OCI-LY7 (cell line): ENCODE measurements at regions not wholly inside any gene's neighbourhood (a gene's known extent, or its start where the extent isn't known, plus 50 kb on each side); places are given as distances from the start of the nearest gene placed in this dataset.

Experiments used
- BruUV-seq: library from RNA; stranded (reverse); fragments of 400-500 nt; replicated peaks from 2 replicates; lab custom pipeline; 2021; lab: Mats Ljungman, UMichigan
- CTCF ChIA-PET: fragments of 300-600 bp; sonication (Branson Sonifier 250); formaldehyde crosslinking; loops from one replicate; lab custom pipeline; 2022; ENCODE audit warnings: antibody characterized with exemption; ENCODE audit not compliant: unreplicated experiment; lab: Charles Lee
- POLR2A ChIA-PET: fragments of 300-600 bp; sonication (Branson Sonifier 250); formaldehyde crosslinking; loops from one replicate; lab custom pipeline; 2022; ENCODE audit warnings: antibody characterized with exemption; lab: Charles Lee
- DNase-seq: peaks from one replicate; pipeline ENCODE4 v3.0.0-alpha.2; 2015; ENCODE audit warnings: low spot score
- H2AFZ ChIP-seq: fragments of 200-600 bp; sonication (generic), shearing (Covaris generic); 2 replicates; pipeline ENCODE4 v1.6.1; 2014; ENCODE audit warnings: mild to moderate bottlenecking, antibody characterized with exemption, low read length, moderate library complexity
- H3K27ac ChIP-seq: fragments of 200-600 bp; sonication (generic); 2 replicates; pipeline ENCODE4 v1.5.1; 2014; ENCODE audit warnings: mixed run types, low read depth, mild to moderate bottlenecking, moderate library complexity, low read length, inconsistent platforms; ENCODE audit not compliant: poor library complexity, severe bottlenecking
- H3K36me3 ChIP-seq: fragments of 200-600 bp; sonication (generic); 2 replicates; pipeline ENCODE4 v1.6.1; 2014; ENCODE audit warnings: mild to moderate bottlenecking, antibody characterized with exemption, low read length, moderate library complexity, mixed read lengths; ENCODE audit not compliant: insufficient read depth
- H3K4me1 ChIP-seq: fragments of 200-600 bp; sonication (generic); 2 replicates; pipeline ENCODE4 v1.5.1; 2014; ENCODE audit warnings: mild to moderate bottlenecking, low read length; ENCODE audit not compliant: insufficient read depth, poor library complexity, severe bottlenecking
- H3K4me2 ChIP-seq: fragments of 200-600 bp; sonication (generic); 2 replicates; pipeline ENCODE4 v1.6.1; 2014; ENCODE audit warnings: mild to moderate bottlenecking, low read length
- H3K4me3 ChIP-seq: fragments of 200-600 bp; sonication (generic); 2 replicates; pipeline ENCODE4 v1.5.1; 2014; ENCODE audit warnings: mild to moderate bottlenecking, low read depth, low read length; ENCODE audit not compliant: poor library complexity, severe bottlenecking
- H3K79me2 ChIP-seq: fragments of 200-600 bp; sonication (generic); 2 replicates; pipeline ENCODE4 v1.6.1; 2016; ENCODE audit warnings: low read depth, mild to moderate bottlenecking, low read length, moderate library complexity, mixed read lengths; ENCODE audit not compliant: insufficient read depth
- H3K9me2 ChIP-seq: fragments of 200-600 bp; sonication (generic); 2 replicates; pipeline ENCODE4 v1.6.1; 2016; ENCODE audit warnings: mild to moderate bottlenecking, low read length, mixed read lengths; ENCODE audit not compliant: insufficient read depth
- H3K9me3 ChIP-seq: fragments of 200-600 bp; sonication (generic); 2 replicates; pipeline ENCODE4 v1.6.1; 2014; ENCODE audit warnings: mild to moderate bottlenecking, mixed run types, low read length, mixed read lengths
- H4K20me1 ChIP-seq: fragments of 200-600 bp; sonication (generic); 2 replicates; pipeline ENCODE4 v1.6.1; 2014; ENCODE audit warnings: mild to moderate bottlenecking, antibody characterized with exemption, low read length, moderate library complexity, mixed read lengths; ENCODE audit not compliant: insufficient read depth
- CTCF ChIP-seq: fragments of 200-600 bp; sonication (generic); conservative IDR thresholded peaks from 2 replicates; pipeline ENCODE4 v1.5.1; 2014; ENCODE audit warnings: mild to moderate bottlenecking, antibody characterized with exemption, low read length, moderate library complexity, mixed read lengths
- EZH2phosphoT487 ChIP-seq: fragments of 200-600 bp; sonication (generic); IDR thresholded peaks from 2 replicates; pipeline ENCODE4 v1.6.1; 2018; ENCODE audit warnings: low read depth, borderline replicate concordance, mild to moderate bottlenecking, mixed run types, antibody characterized with exemption, low read length, moderate library complexity, mixed read lengths
- intact Hi-C: fragments of 100-400 bp; cut with micrococcal nuclease; formaldehyde crosslinking; loops from one replicate; pipeline ENCODE4 v1.10.0; 2022; ENCODE audit not compliant: unreplicated experiment

- H3K4me1 ChIP-seq = no peaks in the 10 kb centered on the region
- TF ChIP-seq EZH2phosphoT487 (no peak), CTCF (no peak)
- H4K20me1 ChIP-seq = no peaks in the 10 kb centered on the region
- H3K79me2 ChIP-seq = no peaks in the 10 kb centered on the region
- no peak for DNase-seq
- ChIA-PET POLR2A (no interaction called here), CTCF (no interaction called here)
- H3K36me3 ChIP-seq = no peaks in the 10 kb centered on the region
- no TSS peak for BruUV-seq
- no peak overlapping the region for H3K4me3 ChIP-seq
- no peaks in the 10 kb centered on the region for H3K9me3 ChIP-seq
- intact Hi-C loops = no loop called here
- no peak overlapping the region for H3K4me2 ChIP-seq
- H3K27ac ChIP-seq = no peak overlapping the region
- H2AFZ ChIP-seq = no peak overlapping the region
- no peaks in the 10 kb centered on the region for H3K9me2 ChIP-seq
These were observed 777.5 kb downstream of the MAFB start for GRCh38 chr20:39911497-39911896.

DNA sequence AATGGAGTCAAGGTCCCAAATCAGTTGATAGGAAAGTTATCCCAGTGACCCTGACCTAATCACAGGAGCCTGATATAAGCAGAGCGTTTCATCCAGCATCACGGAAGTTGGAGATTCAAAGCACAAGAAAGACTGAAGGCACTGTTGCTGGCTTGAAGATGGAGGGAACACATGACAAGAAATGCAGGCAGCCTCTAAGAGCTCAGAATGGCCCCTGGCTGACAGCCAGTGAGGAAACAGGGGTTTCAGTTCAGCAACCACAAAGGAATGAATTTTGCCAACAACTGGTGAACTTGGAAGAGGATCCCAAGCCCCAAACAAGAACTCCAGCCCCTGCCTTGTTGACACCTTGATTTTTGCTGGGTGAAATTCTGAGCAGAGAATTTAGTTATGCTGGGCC, 778.5 kb downstream of the MAFB start:
- H3K9me3 ChIP-seq = no peaks in the 10 kb centered on the region
- no peaks in the 10 kb centered on the region for H3K79me2 ChIP-seq
- H3K4me2 ChIP-seq = no peak overlapping the region
- no peak for TF ChIP-seq CTCF
- no peak for TF ChIP-seq EZH2phosphoT487
- H4K20me1 ChIP-seq = no peaks in the 10 kb centered on the region
- no peak overlapping the region for H3K4me3 ChIP-seq
- no peaks in the 10 kb centered on the region for H3K4me1 ChIP-seq
- no TSS peak for BruUV-seq
- ChIA-PET POLR2A (no interaction called here), CTCF (no interaction called here)
- no peak overlapping the region for H3K27ac ChIP-seq
- intact Hi-C loops = no loop called here
- H2AFZ ChIP-seq = no peak overlapping the region
- no peak for DNase-seq
- no peaks in the 10 kb centered on the region for H3K36me3 ChIP-seq
- H3K9me2 ChIP-seq = no peaks in the 10 kb centered on the region

DNA sequence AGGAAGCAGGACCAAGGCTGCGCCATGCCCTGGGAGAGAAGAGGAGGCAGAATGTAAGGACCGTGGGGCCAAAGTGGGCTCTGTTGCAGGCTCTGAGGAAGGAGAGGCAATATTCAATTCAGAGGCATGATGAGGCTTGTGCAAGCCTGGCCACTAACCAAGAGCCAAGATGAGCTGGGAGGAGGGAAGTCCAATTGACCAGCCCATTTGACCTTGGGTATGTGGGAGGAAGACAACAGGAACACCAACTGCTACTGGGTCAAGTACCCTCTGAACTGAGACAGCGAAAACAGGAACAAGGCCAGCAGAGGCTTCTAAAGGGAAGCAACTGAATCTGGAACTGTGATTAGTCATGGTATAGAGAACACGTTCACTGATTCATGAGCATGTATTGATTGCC, 779.6 kb downstream of the MAFB start:
- no TSS peak for BruUV-seq
- Histone ChIP-seq H3K4me2 (no peak overlapping the region), H3K4me1 (no peaks in the 10 kb centered on the region), H3K79me2 (no peaks in the 10 kb centered on the region), H3K9me3 (no peaks in the 10 kb centered on the region), H3K36me3 (no peaks in the 10 kb centered on the region), H3K4me3 (no peak overlapping the region), H4K20me1 (no peaks in the 10 kb centered on the region), H3K27ac (no peak overlapping the region), H2AFZ (no peak overlapping the region), H3K9me2 (no peaks in the 10 kb centered on the region)
- intact Hi-C loops = no loop called here
- DNase-seq = no peak
- CTCF ChIA-PET = no interaction called here
- TF ChIP-seq CTCF (no peak), EZH2phosphoT487 (no peak)
- POLR2A ChIA-PET = no interaction called here
